Skeletal muscle tissue (tissue), 3 donors: ENCODE measurements at regions not wholly inside any gene's neighbourhood (a gene's known extent, or its start where the extent isn't known, plus 50 kb on each side); places are given as distances from the start of the nearest gene placed in this dataset.
"Not testable (repeated sequence)": the region's sequence is repeated elsewhere in the genome, so short reads cannot be mapped to it uniquely, and the experiment has no call there.

Source experiments
- H3K27ac ChIP-seq: one replicate; pipeline ENCODE4 v1.7.0; 2013; ENCODE audit warnings: mild to moderate bottlenecking, low read depth, low read length, inconsistent platforms
- H3K27me3 ChIP-seq, 3 donors: one replicate each; pipeline ENCODE4 v1.7.0; 2013; ENCODE audit warnings: low read length in 3 of 3; ENCODE audit not compliant: control insufficient read depth in 3 of 3, insufficient read depth in 3 of 3
- H3K36me3 ChIP-seq, 3 donors: one replicate each; pipeline ENCODE4 v1.7.0; 2013; ENCODE audit warnings: low read length in 3 of 3; ENCODE audit not compliant: control insufficient read depth in 3 of 3, insufficient read depth in 3 of 3
- H3K4me1 ChIP-seq, 3 donors: one replicate each; pipeline ENCODE4 v1.7.0; 2013; ENCODE audit warnings: low read length in 3 of 3, mild to moderate bottlenecking in 3 of 3; ENCODE audit not compliant: control insufficient read depth in 3 of 3, insufficient read depth in 3 of 3
- H3K4me3 ChIP-seq, 3 donors: one replicate each; pipeline ENCODE4 v1.7.0; 2013; ENCODE audit warnings: low read length in 3 of 3
- H3K9ac ChIP-seq, 3 donors: one replicate each; pipeline ENCODE4 v1.7.0; 2013; ENCODE audit warnings: low read length in 3 of 3, mild to moderate bottlenecking in 3 of 3, moderate library complexity in 2 of 3, low read depth in 1 of 3
- H3K9me3 ChIP-seq, 3 donors: one replicate each; pipeline ENCODE4 v1.7.0; 2013; ENCODE audit warnings: low read length in 3 of 3; ENCODE audit not compliant: control insufficient read depth in 3 of 3
- donor health status: Osteomylitis.

GRCh38 chr4:187504974-187505797, 490.4 kb upstream of the ZFP42 start:
- no peaks in the 10 kb centered on the region for H3K27me3 ChIP-seq
- H3K27ac ChIP-seq, result no peak overlapping the region
- no peaks in the 10 kb centered on the region for H3K36me3 ChIP-seq
- no peak overlapping the region for H3K4me3 ChIP-seq
- H3K9ac ChIP-seq, result no peak overlapping the region
- peaks cover 0 to 2% (median 0%) of the 10 kb centered on the region in 3 donors for H3K9me3 ChIP-seq
- H3K4me1 ChIP-seq, result no peaks in the 10 kb centered on the region

- H3K36me3 ChIP-seq, H3K4me3 ChIP-seq, H3K27ac ChIP-seq, H3K9me3 ChIP-seq, H3K27me3 ChIP-seq, H3K4me1 ChIP-seq, H3K9ac ChIP-seq: not testable (repeated sequence)
These were observed 489.8 kb upstream of the ZFP42 start for GRCh38 chr4:187505798-187506141.

DNA sequence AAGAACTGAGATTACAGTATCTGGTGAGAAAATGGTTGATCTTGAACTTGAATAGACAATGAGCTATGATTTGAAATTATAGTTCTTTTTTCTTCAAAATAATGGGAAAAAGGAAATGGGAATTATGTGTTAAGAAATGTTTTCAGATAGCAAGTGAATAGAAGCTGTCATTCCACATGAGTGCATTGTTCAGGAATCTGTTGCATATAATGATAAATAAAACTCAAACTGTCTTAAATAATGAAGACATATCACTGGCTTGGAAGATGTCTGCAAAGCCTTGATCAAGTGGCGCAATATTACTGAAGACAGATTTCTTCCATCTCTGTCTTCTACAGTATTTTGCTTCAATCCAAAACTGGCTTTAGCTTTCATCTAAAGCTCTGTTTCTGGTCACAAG, 479.3 kb upstream of the ZFP42 start:
- H3K9me3 ChIP-seq, result no peaks in the 10 kb centered on the region
- H3K4me3 ChIP-seq, result no peak overlapping the region
- no peaks in the 10 kb centered on the region for H3K27me3 ChIP-seq
- no peaks in the 10 kb centered on the region for H3K4me1 ChIP-seq
- H3K36me3 ChIP-seq, result no peaks in the 10 kb centered on the region
- no peak overlapping the region for H3K9ac ChIP-seq
- no peak overlapping the region for H3K27ac ChIP-seq

DNA sequence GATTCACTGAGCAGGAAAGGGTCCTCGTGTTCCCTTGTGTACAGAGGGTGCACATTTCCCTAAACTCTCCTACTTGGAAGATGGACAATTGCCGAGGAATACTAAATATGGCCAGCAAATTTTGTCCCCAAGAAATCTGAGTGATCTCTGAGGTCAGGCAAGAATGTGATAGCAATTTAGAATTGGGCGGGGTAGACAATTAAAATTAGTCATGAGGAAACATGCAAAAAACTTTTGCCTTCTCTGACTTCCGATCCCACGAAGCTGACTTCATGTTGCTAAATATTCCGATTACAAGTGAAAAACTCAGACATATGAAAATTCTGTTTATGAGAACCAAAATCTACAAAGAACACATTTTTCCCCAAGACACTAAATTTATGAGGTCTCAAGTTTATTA, 453.9 kb upstream of the ZFP42 start:
- Histone ChIP-seq H3K4me1 (no peaks in the 10 kb centered on the region), H3K9me3 (no peaks in the 10 kb centered on the region), H3K4me3 (no peak overlapping the region), H3K27ac (no peak overlapping the region), H3K27me3 (no peaks in the 10 kb centered on the region), H3K9ac (no peak overlapping the region), H3K36me3 (no peaks in the 10 kb centered on the region)

GRCh38 chr4:187544461-187545053, 451.0 kb upstream of the ZFP42 start:
- Histone ChIP-seq H3K9ac (no peak overlapping the region), H3K9me3 (no peaks in the 10 kb centered on the region), H3K27me3 (no peaks in the 10 kb centered on the region), H3K4me1 (no peaks in the 10 kb centered on the region), H3K36me3 (no peaks in the 10 kb centered on the region), H3K27ac (no peak overlapping the region), H3K4me3 (no peak overlapping the region)

DNA sequence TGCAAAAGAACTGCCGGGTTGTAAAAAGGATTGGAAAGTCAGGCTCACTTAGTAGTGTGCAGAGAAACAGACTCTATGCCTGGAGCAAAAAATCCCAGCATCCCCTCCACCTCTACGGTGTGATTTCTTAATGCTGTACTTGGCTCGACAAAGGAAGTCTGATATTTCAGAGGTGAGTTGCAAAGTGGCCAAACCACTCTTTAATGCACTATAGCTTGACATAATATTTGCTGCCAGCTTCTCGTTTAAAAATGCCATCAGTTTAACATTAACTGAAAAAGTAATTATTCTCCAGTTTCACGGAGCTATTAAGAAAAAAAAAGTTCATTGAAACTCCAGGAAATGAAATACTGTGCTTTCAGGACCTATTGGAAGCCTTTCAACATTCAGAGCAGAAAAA, 448.3 kb upstream of the ZFP42 start:
- Histone ChIP-seq H3K27me3 (no peaks in the 10 kb centered on the region), H3K9ac (no peak overlapping the region), H3K36me3 (no peaks in the 10 kb centered on the region), H3K9me3 (no peaks in the 10 kb centered on the region), H3K4me3 (no peak overlapping the region), H3K27ac (no peak overlapping the region), H3K4me1 (no peaks in the 10 kb centered on the region)

DNA sequence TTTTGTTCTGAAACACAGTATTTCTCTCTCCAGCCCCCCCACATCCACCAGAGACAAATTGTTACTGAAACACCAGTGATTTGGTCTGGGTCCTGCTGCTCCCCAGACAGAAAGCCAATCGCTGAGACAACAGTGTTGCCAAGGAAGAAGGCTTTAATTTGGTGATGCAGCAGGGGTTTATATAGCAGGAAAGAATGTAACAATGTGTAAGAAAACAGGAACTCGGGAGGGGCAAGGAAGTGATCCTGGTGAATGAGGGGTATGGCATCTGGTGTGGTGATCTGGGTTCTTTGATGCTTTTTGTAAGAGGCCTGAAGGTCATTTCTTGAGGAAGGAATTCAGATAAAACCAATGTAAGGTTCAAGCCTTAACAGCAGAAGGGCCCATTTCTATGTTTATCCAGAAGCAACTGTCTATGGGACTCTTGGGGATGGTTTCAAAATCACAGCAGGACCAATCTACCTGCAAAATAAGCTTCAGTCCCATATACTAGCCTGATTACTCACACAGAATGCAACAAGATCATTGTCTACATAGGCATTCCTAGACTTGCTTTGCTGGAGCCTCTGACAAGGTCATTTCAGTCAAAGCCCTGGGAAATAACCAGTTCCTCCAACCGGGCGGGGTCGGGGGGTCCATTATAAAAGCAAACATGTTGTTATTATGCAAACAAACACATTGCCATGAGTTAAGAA, 445.2 kb upstream of the ZFP42 start:
- Histone ChIP-seq H3K4me1 (no peaks in the 10 kb centered on the region), H3K27me3 (no peaks in the 10 kb centered on the region), H3K36me3 (no peaks in the 10 kb centered on the region), H3K9me3 (no peaks in the 10 kb centered on the region), H3K27ac (no peak overlapping the region), H3K4me3 (no peak overlapping the region), H3K9ac (no peak overlapping the region)

GRCh38 chr4:187552781-187553180, 442.8 kb upstream of the ZFP42 start:
- Histone ChIP-seq H3K27me3 (no peaks in the 10 kb centered on the region), H3K36me3 (no peaks in the 10 kb centered on the region), H3K9ac (no peak overlapping the region), H3K27ac (no peak overlapping the region), H3K4me3 (no peak overlapping the region), H3K4me1 (no peaks in the 10 kb centered on the region), H3K9me3 (no peaks in the 10 kb centered on the region)

DNA sequence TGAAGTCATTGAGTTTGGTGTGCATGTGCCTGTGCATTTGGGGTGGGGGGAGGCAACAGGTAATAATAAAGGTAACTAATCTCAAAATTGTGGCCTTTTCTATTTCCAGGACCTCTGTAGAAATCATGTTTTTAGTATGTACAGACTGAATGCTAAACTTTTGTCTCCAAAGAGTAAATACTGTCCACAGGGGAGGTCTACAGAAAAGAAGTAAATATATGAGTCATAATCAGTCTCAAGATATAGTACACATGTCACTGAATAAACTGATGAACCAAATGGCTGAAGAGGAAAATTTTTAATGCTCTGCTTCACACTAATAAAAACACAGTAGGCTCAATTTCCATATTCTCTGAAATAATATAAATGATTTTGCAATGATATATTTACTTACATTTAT, 440.4 kb upstream of the ZFP42 start:
- no peaks in the 10 kb centered on the region for H3K36me3 ChIP-seq
- no peak overlapping the region for H3K27ac ChIP-seq
- H3K27me3 ChIP-seq, result no peaks in the 10 kb centered on the region
- no peak overlapping the region for H3K4me3 ChIP-seq
- H3K9me3 ChIP-seq, result no peaks in the 10 kb centered on the region
- H3K4me1 ChIP-seq, result no peaks in the 10 kb centered on the region
- H3K9ac ChIP-seq, result no peak overlapping the region

- Histone ChIP-seq H3K4me1 (no peaks in the 10 kb centered on the region), H3K9ac (no peak overlapping the region), H3K36me3 (no peaks in the 10 kb centered on the region), H3K27ac (no peak overlapping the region), H3K9me3 (no peaks in the 10 kb centered on the region), H3K27me3 (no peaks in the 10 kb centered on the region), H3K4me3 (no peak overlapping the region)
These were observed 437.2 kb upstream of the ZFP42 start for GRCh38 chr4:187558391-187558790.
